KMS-11 (cell line): ENCODE measurements at regions not wholly inside any gene's neighbourhood (a gene's known extent, or its start where the extent isn't known, plus 50 kb on each side); places are given as distances from the start of the nearest gene placed in this dataset.

ENCODE experiments used
- H2AFZ ChIP-seq: fragments of 200-600 bp; sonication (generic); 2 replicates; pipeline ENCODE4 v1.6.1; 2016; ENCODE audit warnings: antibody characterized with exemption, mixed run types, low read depth
- H3K27ac ChIP-seq: fragments of 200-600 bp; sonication (generic); 2 replicates; pipeline ENCODE4 v1.6.1; 2016; ENCODE audit warnings: mild to moderate bottlenecking, mixed run types
- H3K27me3 ChIP-seq: fragments of 200-600 bp; sonication (generic); 2 replicates; pipeline ENCODE4 v1.6.1; 2017; ENCODE audit warnings: mild to moderate bottlenecking, low read depth, mixed run types, moderate library complexity; ENCODE audit not compliant: insufficient read depth
- H3K36me3 ChIP-seq: fragments of 200-600 bp; sonication (generic); 2 replicates; pipeline ENCODE4 v1.6.1; 2017; ENCODE audit warnings: mild to moderate bottlenecking, mixed run types; ENCODE audit not compliant: insufficient read depth
- H3K4me1 ChIP-seq: fragments of 200-600 bp; sonication (generic); 2 replicates; pipeline ENCODE4 v1.6.1; 2016; ENCODE audit warnings: mild to moderate bottlenecking, low read depth, mixed run types; ENCODE audit not compliant: poor library complexity, severe bottlenecking
- H3K4me2 ChIP-seq: fragments of 200-600 bp; sonication (generic); 2 replicates; pipeline ENCODE4 v1.7.0; 2016; ENCODE audit warnings: mild to moderate bottlenecking, mixed run types
- H3K4me3 ChIP-seq: fragments of 200-600 bp; sonication (generic); IDR thresholded peaks from 2 replicates; pipeline ENCODE4 v1.6.1; 2017; ENCODE audit warnings: low read depth, low read length, mixed read lengths; ENCODE audit not compliant: insufficient read depth
- H3K79me2 ChIP-seq: fragments of 200-600 bp; sonication (generic); 2 replicates; pipeline ENCODE4 v1.6.1; 2016; ENCODE audit warnings: low read depth, mixed run types; ENCODE audit not compliant: insufficient read depth
- H3K9ac ChIP-seq: fragments of 200-600 bp; sonication (generic); 2 replicates; pipeline ENCODE4 v1.6.1; 2016; ENCODE audit warnings: mild to moderate bottlenecking, mixed run types
- H4K20me1 ChIP-seq: fragments of 200-600 bp; sonication (generic); 2 replicates; pipeline ENCODE4 v1.6.1; 2016; ENCODE audit warnings: mild to moderate bottlenecking, mixed run types; ENCODE audit not compliant: insufficient read depth
- TF ChIP-seq, protein P1 (sequence below): fragments of 200-600 bp; sonication (generic); conservative IDR thresholded peaks from 2 replicates; pipeline ENCODE4 v1.6.1; 2017; ENCODE audit warnings: low read depth, mild to moderate bottlenecking, antibody characterized with exemption, low read length, moderate library complexity, mixed read lengths

DNA sequence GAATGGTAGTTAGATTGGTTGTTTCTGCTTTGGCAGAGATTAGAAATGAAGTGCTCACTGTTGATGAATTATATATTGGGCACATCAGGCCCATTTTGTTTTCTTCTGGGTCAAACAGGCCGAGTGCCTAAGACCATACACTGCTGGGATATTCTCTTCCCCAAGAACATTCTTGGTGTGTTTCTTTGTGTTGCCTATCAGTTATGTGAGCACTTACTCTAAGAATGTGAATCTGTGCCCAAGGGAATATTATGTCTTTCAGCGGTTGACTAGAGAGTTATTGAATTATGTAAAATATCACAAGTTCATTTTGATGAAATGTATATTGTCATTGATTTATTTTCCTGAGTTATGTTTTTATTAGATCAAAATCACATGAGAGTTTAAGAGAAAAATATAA is 255.5 kb upstream of the SMIM30 start:
- no peak overlapping the region for H3K4me2 ChIP-seq
- no peak overlapping the region for H3K9ac ChIP-seq
- no peaks in the 10 kb centered on the region for H3K36me3 ChIP-seq
- no peak overlapping the region for H3K4me3 ChIP-seq
- no peaks in the 10 kb centered on the region for H3K4me1 ChIP-seq
- H3K79me2 ChIP-seq = no peaks in the 10 kb centered on the region
- TF ChIP-seq, protein P1, sequence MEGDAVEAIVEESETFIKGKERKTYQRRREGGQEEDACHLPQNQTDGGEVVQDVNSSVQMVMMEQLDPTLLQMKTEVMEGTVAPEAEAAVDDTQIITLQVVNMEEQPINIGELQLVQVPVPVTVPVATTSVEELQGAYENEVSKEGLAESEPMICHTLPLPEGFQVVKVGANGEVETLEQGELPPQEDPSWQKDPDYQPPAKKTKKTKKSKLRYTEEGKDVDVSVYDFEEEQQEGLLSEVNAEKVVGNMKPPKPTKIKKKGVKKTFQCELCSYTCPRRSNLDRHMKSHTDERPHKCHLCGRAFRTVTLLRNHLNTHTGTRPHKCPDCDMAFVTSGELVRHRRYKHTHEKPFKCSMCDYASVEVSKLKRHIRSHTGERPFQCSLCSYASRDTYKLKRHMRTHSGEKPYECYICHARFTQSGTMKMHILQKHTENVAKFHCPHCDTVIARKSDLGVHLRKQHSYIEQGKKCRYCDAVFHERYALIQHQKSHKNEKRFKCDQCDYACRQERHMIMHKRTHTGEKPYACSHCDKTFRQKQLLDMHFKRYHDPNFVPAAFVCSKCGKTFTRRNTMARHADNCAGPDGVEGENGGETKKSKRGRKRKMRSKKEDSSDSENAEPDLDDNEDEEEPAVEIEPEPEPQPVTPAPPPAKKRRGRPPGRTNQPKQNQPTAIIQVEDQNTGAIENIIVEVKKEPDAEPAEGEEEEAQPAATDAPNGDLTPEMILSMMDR = no peak
- no peaks in the 10 kb centered on the region for H3K27me3 ChIP-seq
- no peak overlapping the region for H3K27ac ChIP-seq
- no peaks in the 10 kb centered on the region for H4K20me1 ChIP-seq
- H2AFZ ChIP-seq = no peak overlapping the region

- TF ChIP-seq, protein P1 = no peak
- H3K4me2 ChIP-seq = no peak overlapping the region
- H3K27me3 ChIP-seq = no peaks in the 10 kb centered on the region
- H3K27ac ChIP-seq = no peak overlapping the region
- no peak overlapping the region for H2AFZ ChIP-seq
- no peaks in the 10 kb centered on the region for H3K36me3 ChIP-seq
- H3K4me3 ChIP-seq = no peak overlapping the region
- no peaks in the 10 kb centered on the region for H3K79me2 ChIP-seq
- H4K20me1 ChIP-seq = no peaks in the 10 kb centered on the region
- no peaks in the 10 kb centered on the region for H3K4me1 ChIP-seq
- H3K9ac ChIP-seq = no peak overlapping the region
These were observed 253.2 kb upstream of the SMIM30 start for GRCh38 chr7:113371416-113372043.

GRCh38 chr7:113370910-113371309 is 252.6 kb upstream of the SMIM30 start:
- H3K4me1 ChIP-seq = no peaks in the 10 kb centered on the region
- TF ChIP-seq, protein P1 = no peak
- H3K27ac ChIP-seq = no peak overlapping the region

DNA sequence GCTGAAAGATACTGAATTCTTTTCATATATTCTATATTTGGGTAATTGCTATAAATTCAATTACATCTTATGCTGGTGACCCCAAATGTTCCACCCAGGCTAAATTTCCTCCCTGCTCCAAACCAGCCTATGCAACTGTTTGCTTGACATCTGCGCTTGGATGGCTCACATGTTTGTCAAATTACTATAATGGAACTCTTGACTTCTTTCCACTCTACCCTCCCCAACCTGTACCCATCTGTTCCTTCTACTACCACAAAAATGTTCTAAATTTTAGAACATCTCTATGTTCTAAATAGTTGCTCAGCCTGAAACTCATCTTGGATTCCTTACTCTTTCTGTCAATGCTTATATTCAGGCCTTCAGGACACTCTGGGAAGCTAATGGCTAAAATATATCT is 249.9 kb upstream of the SMIM30 start:
- no peak overlapping the region for H3K4me2 ChIP-seq
- H4K20me1 ChIP-seq = no peaks in the 10 kb centered on the region
- no peak overlapping the region for H3K27ac ChIP-seq
- TF ChIP-seq, protein P1 = no peak
- no peaks in the 10 kb centered on the region for H3K4me1 ChIP-seq
- no peak overlapping the region for H2AFZ ChIP-seq
- no peaks in the 10 kb centered on the region for H3K27me3 ChIP-seq
- no peak overlapping the region for H3K9ac ChIP-seq
- H3K4me3 ChIP-seq = no peak overlapping the region
- no peaks in the 10 kb centered on the region for H3K36me3 ChIP-seq
- no peaks in the 10 kb centered on the region for H3K79me2 ChIP-seq

More at GRCh38 chr7:113370910-113371309, 252.6 kb upstream of the SMIM30 start:
- no peak overlapping the region for H2AFZ ChIP-seq
- no peak overlapping the region for H3K9ac ChIP-seq
- H3K79me2 ChIP-seq = no peaks in the 10 kb centered on the region
- no peak overlapping the region for H3K4me2 ChIP-seq
- no peaks in the 10 kb centered on the region for H4K20me1 ChIP-seq
- H3K36me3 ChIP-seq = no peaks in the 10 kb centered on the region
- no peaks in the 10 kb centered on the region for H3K27me3 ChIP-seq
- H3K4me3 ChIP-seq = no peak overlapping the region
